Retina (tissue), 1 donor: ENCODE measurements at regions not wholly inside any gene's neighbourhood (a gene's known extent, or its start where the extent isn't known, plus 50 kb on each side); places are given as distances from the start of the nearest gene placed in this dataset.

Experiments used
- DNase-seq: peaks from one replicate; pipeline ENCODE4 v3.0.0-alpha.2; 2016

GRCh38 chr20:48100483-48100882, 315.2 kb upstream of the SULF2 start:
- DNase-seq = no peak

- no peak for DNase-seq
These were observed 313.6 kb upstream of the SULF2 start for GRCh38 chr20:48098866-48099265.

- no peak for DNase-seq
These were observed 312.8 kb upstream of the SULF2 start for GRCh38 chr20:48098099-48098498.

GRCh38 chr20:48096957-48097890, 311.9 kb upstream of the SULF2 start:
- DNase-seq = no peak

GRCh38 chr20:48096212-48096875, 311.1 kb upstream of the SULF2 start:
- DNase-seq = no peak

GRCh38 chr20:48094944-48095343, 309.7 kb upstream of the SULF2 start:
- no peak for DNase-seq

- DNase-seq = no peak
These were observed 309.0 kb upstream of the SULF2 start for GRCh38 chr20:48094196-48094749.

- DNase-seq = no peak
These were observed 307.5 kb upstream of the SULF2 start for GRCh38 chr20:48092596-48093280.

GRCh38 chr20:48090784-48091183, 305.5 kb upstream of the SULF2 start:
- DNase-seq = no peak

- no peak for DNase-seq
These were observed 305.0 kb upstream of the SULF2 start for GRCh38 chr20:48090314-48090713.

- no peak for DNase-seq
These were observed 295.3 kb upstream of the SULF2 start for GRCh38 chr20:48080583-48080982.

- DNase-seq = no peak
These were observed 293.7 kb upstream of the SULF2 start for GRCh38 chr20:48079028-48079427.

- no peak for DNase-seq
These were observed 291.5 kb upstream of the SULF2 start for GRCh38 chr20:48076747-48077146.

- DNase-seq = no peak
These were observed 291.0 kb upstream of the SULF2 start for GRCh38 chr20:48076247-48076646.

GRCh38 chr20:48075591-48076174, 290.4 kb upstream of the SULF2 start:
- no peak for DNase-seq

GRCh38 chr20:48070991-48071652, 285.8 kb upstream of the SULF2 start:
- no peak for DNase-seq

- DNase-seq = no peak
These were observed 284.3 kb upstream of the SULF2 start for GRCh38 chr20:48069596-48069995.

- DNase-seq = no peak
These were observed 281.6 kb upstream of the SULF2 start for GRCh38 chr20:48066851-48067250.

GRCh38 chr20:48066246-48066645, 281.0 kb upstream of the SULF2 start:
- no peak for DNase-seq

GRCh38 chr20:48065833-48066232, 280.6 kb upstream of the SULF2 start:
- DNase-seq = no peak

- DNase-seq = no peak
These were observed 279.6 kb upstream of the SULF2 start for GRCh38 chr20:48064929-48065328.
